NCI-H2196 treated with DMSO at 0.1 percent for 48 hours (cell line): ENCODE measurements at regions not wholly inside any gene's neighbourhood (a gene's known extent, or its start where the extent isn't known, plus 50 kb on each side); places are given as distances from the start of the nearest gene placed in this dataset.

Source experiments
- DNase-seq: peaks from one replicate; lab custom pipeline; 2025; ENCODE audit not compliant: unreplicated experiment; lab: John Stamatoyannopoulos, UW

GRCh38 chr3:158961911-158962310 is 160.1 kb downstream of the MFSD1 start:
- no peak for DNase-seq

- no peak for DNase-seq
Measured at GRCh38 chr3:158970006-158970405, 168.2 kb downstream of the MFSD1 start.

GRCh38 chr3:158974904-158975303 is 173.1 kb downstream of the MFSD1 start:
- DNase-seq = no peak

- no peak for DNase-seq
Measured at GRCh38 chr3:158976966-158977365, 175.1 kb downstream of the MFSD1 start.

- DNase-seq = no peak
Measured at GRCh38 chr3:158977497-158977896, 175.6 kb downstream of the MFSD1 start.

GRCh38 chr3:158983216-158984099 is 181.6 kb downstream of the MFSD1 start:
- DNase-seq = no peak

- DNase-seq = no peak
Measured at GRCh38 chr3:158991146-158991705, 189.4 kb downstream of the MFSD1 start.

GRCh38 chr3:158992463-158992862 is 190.6 kb downstream of the MFSD1 start:
- no peak for DNase-seq

GRCh38 chr3:158994386-158994785 is 192.5 kb downstream of the MFSD1 start:
- no peak for DNase-seq

- DNase-seq = no peak
Measured at GRCh38 chr3:159001711-159002110, 199.9 kb downstream of the MFSD1 start.

- DNase-seq = no peak
Measured at GRCh38 chr3:159005137-159005536, 203.3 kb downstream of the MFSD1 start.

GRCh38 chr3:159007331-159007730 is 205.5 kb downstream of the MFSD1 start:
- DNase-seq = no peak

GRCh38 chr3:159008401-159008800 is 206.5 kb downstream of the MFSD1 start:
- no peak for DNase-seq

- no peak for DNase-seq
Measured at GRCh38 chr3:159018341-159018740, 216.5 kb downstream of the MFSD1 start.

- no peak for DNase-seq
Measured at GRCh38 chr3:159025733-159026132, 223.9 kb downstream of the MFSD1 start.

- no peak for DNase-seq
Measured at GRCh38 chr3:159026510-159026909, 224.7 kb downstream of the MFSD1 start.

GRCh38 chr3:159028706-159029105 is 226.9 kb downstream of the MFSD1 start:
- DNase-seq = no peak

GRCh38 chr3:159029306-159030026 is 227.6 kb downstream of the MFSD1 start:
- DNase-seq = no peak

- no peak for DNase-seq
Measured at GRCh38 chr3:159030138-159030670, 228.3 kb downstream of the MFSD1 start.

GRCh38 chr3:159030886-159031679 is 229.2 kb downstream of the MFSD1 start:
- no peak for DNase-seq

- DNase-seq = no peak
Measured at GRCh38 chr3:159032311-159032710, 230.5 kb downstream of the MFSD1 start.
